ENCODE measurements at regions not wholly inside any gene's neighbourhood (a gene's known extent, or its start where the extent isn't known, plus 50 kb on each side); places are given as distances from the start of the nearest gene placed in this dataset.

DNA sequence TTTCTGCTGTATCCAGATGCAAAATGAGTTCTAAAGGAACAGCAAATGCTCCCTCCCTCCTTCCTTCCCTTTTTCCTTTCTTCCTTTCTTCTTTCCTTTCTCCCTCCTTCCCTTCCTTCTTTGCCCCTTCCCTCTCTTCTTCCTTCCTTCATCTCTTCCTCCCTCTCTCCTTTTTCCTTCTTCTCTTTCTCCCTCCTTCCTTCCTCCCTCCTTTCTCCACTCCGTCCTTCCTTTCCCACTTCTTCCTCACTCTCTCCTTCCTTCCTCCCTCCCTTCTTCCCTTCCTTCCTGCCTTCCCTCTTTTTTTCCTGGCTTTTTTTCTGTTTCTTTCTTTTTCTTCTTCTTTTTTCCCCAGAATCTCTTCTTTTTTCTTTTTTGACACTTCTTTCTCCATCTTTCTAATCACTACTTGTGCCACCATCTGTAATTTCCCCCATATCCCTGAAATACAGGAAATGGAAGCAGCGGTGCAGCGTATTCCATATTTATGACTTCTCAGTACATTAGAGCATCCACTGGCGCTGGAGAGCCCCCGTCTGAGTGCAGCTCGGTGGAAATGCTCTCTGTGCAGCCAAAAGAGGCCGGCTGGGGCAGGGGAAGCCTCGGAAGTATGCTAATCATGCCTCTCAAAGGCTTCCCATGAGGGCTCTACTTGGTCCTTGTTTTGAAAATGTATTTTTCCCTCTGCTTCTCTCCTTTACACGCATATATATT, 275.6 kb downstream of the TSHZ3 start:
- H3K36me3 ChIP-seq (replicated peaks): no peaks in the 10 kb centered on the region
- no peaks in the 10 kb centered on the region for H3K27me3 ChIP-seq (replicated peaks)
- in situ Hi-C loops (cut with HindIII; ENCODE audit: low pct_ligation_motif_present, low sequenced_read_pairs): no loop called here
- DNase-seq: no peak
- TF ChIP-seq, protein P1, sequence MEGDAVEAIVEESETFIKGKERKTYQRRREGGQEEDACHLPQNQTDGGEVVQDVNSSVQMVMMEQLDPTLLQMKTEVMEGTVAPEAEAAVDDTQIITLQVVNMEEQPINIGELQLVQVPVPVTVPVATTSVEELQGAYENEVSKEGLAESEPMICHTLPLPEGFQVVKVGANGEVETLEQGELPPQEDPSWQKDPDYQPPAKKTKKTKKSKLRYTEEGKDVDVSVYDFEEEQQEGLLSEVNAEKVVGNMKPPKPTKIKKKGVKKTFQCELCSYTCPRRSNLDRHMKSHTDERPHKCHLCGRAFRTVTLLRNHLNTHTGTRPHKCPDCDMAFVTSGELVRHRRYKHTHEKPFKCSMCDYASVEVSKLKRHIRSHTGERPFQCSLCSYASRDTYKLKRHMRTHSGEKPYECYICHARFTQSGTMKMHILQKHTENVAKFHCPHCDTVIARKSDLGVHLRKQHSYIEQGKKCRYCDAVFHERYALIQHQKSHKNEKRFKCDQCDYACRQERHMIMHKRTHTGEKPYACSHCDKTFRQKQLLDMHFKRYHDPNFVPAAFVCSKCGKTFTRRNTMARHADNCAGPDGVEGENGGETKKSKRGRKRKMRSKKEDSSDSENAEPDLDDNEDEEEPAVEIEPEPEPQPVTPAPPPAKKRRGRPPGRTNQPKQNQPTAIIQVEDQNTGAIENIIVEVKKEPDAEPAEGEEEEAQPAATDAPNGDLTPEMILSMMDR (IDR thresholded peaks at IDR 0.05; ENCODE audit: low read depth, low read length, missing control alignments): no peak
- no peak overlapping the region for H3K4me3 ChIP-seq (ENCODE audit: low read depth, low read length)
- H3K27ac ChIP-seq: no peak overlapping the region

DNA sequence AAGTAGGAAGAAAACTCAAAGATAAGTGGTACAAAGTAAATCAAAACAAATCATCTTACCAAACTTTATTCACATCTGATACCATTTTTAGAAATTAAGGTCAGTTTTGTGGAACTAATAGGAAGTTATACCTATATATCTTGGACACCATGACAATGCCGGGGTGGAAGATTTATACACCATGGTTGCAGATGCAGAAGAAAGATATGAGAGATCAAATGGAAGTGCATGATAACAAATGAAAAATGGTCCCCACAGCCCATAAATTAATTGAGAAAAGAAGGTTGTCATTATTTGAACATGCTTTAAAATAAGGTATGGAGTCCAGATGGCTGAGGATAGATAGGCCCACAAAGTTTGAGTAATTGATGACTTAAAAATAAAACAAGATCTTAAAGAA, 276.8 kb downstream of the TSHZ3 start:
- H3K27ac ChIP-seq: no peak overlapping the region
- H3K4me3 ChIP-seq (ENCODE audit: low read depth, low read length): no peak overlapping the region
- TF ChIP-seq, protein P1 (IDR thresholded peaks at IDR 0.05; ENCODE audit: low read depth, low read length, missing control alignments): no peak
- in situ Hi-C loops (cut with HindIII; ENCODE audit: low pct_ligation_motif_present, low sequenced_read_pairs): no loop called here
- DNase-seq: no peak
- no peaks in the 10 kb centered on the region for H3K27me3 ChIP-seq (replicated peaks)
- no peaks in the 10 kb centered on the region for H3K36me3 ChIP-seq (replicated peaks)

DNA sequence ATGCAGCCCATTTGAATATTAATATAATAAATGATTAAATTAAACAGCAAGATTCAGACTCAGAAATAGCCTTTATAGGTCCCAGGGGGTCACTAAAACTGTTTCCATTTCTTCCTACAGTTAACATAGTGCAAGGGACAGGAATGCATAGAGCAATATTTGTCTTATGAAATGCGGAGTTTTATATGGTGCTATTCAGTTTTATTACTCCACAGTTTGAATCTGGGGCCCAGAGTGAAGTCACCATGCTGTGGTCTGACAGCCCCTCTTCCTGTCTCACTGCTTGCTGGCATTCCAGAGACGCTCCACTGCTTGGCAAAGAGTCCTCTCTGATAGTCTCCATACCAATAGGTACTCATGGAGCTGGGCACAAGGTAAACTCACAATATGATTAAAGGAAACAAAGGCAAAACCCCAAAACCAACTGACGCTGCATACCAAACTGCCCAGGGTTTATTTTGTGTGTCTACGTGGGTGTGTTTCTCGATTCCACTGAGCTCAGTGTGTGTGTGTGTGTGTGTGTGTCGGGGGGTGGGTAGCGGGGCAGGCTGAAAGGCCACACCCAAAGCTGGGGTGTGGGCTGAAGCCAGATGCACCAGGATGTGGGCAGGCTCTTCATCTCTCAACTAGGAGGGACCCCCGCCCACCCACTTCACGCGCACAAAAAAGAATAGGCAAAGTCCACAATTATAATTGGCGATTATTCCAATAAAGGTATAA, 277.9 kb downstream of the TSHZ3 start:
- no peak for DNase-seq
- H3K4me3 ChIP-seq (ENCODE audit: low read depth, low read length): no peak overlapping the region
- in situ Hi-C loops (cut with HindIII; ENCODE audit: low pct_ligation_motif_present, low sequenced_read_pairs): no loop called here
- H3K36me3 ChIP-seq (replicated peaks): no peaks in the 10 kb centered on the region
- TF ChIP-seq, protein P1 (IDR thresholded peaks at IDR 0.05; ENCODE audit: low read depth, low read length, missing control alignments): no peak
- no peaks in the 10 kb centered on the region for H3K27me3 ChIP-seq (replicated peaks)
- H3K27ac ChIP-seq: no peak overlapping the region

DNA sequence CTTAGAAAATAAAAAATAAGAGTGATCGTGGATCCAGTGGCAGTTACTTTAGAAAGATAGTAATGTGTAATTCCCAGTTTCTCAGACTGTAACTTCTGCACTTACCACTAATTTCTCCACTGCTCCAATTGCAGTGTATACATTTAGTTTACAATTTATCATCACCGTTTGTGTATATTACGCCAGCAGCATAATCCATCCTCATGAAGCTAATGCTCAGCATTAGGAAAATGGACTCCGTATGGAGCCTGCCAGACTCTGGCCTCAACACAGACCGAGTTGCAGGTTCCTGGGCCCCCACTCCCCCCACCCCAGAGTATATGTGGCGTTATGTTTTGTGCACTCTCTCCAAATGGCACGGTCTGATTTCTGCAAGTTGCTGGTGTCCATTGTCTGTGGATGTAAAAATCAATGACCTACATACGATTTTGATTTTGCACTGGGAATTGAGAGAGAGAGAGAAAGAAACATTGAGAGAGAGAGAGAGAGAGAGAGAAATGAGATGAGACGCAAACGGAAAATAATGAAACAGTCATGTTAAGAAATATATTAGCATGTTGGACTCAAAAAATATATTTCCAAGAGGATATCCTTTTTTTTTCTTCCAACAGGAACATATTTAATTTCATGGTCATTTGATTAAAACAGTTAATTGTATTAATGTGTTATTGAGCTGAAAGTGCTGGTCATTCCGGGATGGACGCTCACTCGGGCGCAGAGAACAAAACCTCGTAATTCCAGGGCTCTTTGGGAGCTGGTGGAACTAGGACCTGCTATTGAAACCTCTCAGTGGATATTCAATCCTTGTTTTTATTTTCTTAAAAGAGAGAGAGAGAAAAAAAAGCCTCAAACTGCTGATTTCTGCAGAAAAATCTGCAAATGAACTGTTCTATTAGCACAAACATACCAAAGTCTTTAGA, 278.8 kb downstream of the TSHZ3 start:
- Histone ChIP-seq H3K27me3 (replicated peaks) (no peaks in the 10 kb centered on the region), H3K27ac (no peak overlapping the region), H3K36me3 (replicated peaks) (no peaks in the 10 kb centered on the region), H3K4me3 (ENCODE audit: low read depth, low read length) (no peak overlapping the region)
- DNase-seq: no peak
- in situ Hi-C loops (cut with HindIII; ENCODE audit: low pct_ligation_motif_present, low sequenced_read_pairs): no loop called here
- TF ChIP-seq, protein P1 (IDR thresholded peaks at IDR 0.05; ENCODE audit: low read depth, low read length, missing control alignments): no peak

DNA sequence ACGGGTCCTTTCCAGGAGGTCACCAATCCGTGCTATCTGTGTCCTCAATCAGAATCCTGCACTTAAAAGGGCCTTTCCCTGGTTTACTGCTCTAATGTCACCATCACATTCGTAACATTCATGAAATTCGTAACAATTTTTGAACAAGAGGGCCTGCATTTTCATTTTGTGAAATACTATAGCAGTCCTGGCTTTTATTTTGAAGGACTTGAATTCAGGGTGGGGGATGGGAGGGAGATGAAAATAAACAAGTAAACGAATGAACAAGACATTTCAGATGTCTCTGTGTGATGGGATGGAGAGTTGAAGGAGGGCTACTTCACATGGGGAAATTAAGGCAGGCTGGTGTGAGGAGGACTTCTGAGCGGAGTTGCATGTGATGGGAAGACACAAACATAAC, 281.0 kb downstream of the TSHZ3 start:
- H3K36me3 ChIP-seq (replicated peaks): no peaks in the 10 kb centered on the region
- TF ChIP-seq, protein P1 (IDR thresholded peaks at IDR 0.05; ENCODE audit: low read depth, low read length, missing control alignments): no peak
- H3K27ac ChIP-seq: no peak overlapping the region
- no peak for DNase-seq
- no peak overlapping the region for H3K4me3 ChIP-seq (ENCODE audit: low read depth, low read length)
- in situ Hi-C loops (cut with HindIII; ENCODE audit: low pct_ligation_motif_present, low sequenced_read_pairs): no loop called here
- no peaks in the 10 kb centered on the region for H3K27me3 ChIP-seq (replicated peaks)

Measured in brain microvascular endothelial cell (primary cell).